Stimulated activated CD4-positive, alpha-beta T cell treated with anti-CD3 and anti-CD28 coated beads, TNF-alpha, amount 100 ng/mL, for 1 hour (primary cell): ENCODE measurements at regions not wholly inside any gene's neighbourhood (a gene's known extent, or its start where the extent isn't known, plus 50 kb on each side); places are given as distances from the start of the nearest gene placed in this dataset.
"Not testable (repeated sequence)": the region's sequence is repeated elsewhere in the genome, so short reads cannot be mapped to it uniquely, and the experiment has no call there.

Experiments
- DNase-seq, 3 donors: peaks; one replicate each; pipeline ENCODE4 v3.0.0-alpha.2; 2020; ENCODE audit warnings: low read depth in 3 of 3, low spot score in 1 of 3

DNA sequence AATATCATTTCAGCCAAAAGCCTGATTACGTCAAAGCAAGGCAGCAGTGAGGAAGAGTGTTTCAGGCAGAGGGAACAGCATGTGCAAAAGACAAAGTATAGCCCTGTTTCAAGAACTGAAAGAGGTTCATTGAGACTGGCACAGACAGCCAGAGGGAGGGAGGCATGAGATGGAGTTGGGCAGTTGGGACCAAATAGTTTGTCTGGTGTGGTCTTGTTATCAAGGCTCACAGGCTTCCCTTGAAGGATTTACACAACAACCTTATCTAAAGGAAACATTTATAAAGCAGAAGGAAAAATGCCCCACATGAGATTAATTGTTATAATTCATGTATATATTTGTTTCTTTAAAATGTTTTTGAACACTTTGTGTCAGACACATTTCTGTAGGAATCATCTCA is 253.3 kb downstream of the DMAC1 start:
- no peak for DNase-seq

DNA sequence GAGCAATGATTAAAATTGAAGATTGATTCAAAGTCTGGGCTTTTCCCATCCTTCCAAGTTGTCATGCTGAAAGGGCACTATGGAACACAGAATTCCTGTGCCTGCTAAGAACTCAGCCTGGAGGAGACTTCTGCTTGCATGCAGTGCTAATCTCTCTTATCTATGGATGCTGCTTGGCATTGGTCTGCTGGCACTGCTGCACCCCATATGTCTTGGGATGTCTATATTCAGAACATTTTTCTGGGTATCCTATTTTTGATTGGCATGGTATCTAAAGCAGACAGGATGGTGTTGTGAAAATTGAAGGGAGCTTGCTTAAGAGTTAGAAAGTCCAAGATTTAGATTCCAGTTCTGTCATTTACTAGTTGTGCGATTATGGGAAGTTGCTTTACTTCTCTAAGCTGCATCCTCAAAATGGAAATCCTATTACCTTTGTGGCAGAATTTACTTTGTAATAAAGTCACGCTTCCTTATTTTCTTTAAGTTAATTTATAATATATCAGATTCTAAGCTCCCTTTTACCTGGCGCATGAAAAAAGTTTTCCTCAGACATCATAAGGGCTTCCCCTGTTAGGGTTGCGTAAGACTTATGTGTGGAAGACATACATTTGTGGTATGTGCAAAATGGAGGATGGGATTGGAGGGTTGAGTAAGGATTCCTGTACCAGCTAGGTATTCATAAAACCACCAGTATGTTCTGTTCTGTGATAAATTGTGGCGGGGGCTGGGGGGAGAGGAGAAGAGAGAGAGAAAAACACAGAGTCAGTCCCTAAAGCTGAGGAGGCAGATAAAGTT is 254.0 kb downstream of the DMAC1 start:
- no peak for DNase-seq

DNA sequence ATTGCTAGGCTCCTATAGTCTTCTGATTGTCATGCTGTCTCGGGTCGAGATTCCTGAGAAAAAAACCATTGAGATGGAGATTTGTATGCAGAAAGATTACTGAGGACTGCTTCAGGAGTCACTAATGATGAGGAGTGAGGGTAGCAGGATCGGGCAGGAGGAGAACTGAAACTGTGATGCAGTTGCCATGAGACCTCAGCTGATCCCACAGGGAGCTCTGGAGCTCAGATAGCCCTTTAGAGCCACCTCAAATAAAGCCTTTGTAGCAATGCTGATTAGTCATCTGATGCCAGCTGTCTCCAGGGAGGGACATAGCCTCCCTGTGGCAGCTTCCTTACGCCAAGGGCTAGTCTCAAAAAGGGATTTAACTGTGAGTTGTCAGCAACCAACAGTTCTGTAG is 256.9 kb downstream of the DMAC1 start:
- DNase-seq = no peak

DNA sequence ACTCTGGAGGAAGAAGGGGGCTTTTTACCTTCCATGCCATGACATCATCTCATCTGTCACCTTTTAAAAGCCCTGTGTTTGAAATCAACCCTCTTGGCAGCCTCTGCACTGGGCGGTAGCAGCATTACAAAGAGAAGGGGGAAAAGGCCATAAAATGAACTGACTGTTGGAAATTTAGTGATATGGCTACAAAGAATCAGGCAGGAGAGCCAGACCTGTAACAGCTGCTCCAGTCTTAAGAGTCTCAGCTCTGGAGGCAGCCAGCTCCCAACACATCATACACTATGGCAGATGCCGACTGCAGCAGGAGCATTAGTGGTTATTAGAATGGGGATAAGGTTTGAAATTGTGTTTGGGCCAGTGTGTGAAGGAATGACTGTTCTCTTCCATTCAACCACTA is 257.5 kb downstream of the DMAC1 start:
- no peak for DNase-seq

DNA sequence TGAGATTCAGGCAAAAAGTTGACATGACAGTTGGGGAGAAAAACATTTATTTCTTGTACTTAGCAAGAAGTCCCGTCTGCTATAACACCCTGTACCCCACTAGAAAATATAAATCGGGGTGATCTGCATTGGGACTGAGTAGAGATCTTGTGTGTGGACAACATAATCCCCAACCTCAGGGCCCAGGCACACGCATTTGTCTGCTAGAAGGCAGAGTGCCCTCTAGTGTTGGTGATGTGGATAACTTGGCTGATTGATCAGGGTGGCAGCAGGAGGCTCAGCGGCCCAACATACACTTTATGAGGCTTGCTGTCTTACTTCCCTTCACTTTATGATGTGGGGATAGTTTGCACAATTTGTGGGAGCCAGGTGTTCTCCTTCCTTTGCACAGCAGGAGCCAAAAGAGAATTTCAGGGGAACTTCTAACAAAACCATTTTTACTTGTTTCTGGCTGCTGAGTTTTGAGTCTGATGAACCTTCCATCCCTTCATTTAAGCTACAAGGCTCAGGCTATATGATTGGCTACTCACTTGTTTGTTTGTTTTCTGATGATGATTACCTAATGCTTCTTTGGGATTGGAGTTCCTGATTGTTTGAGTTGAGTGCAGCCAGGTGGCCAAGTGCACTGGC is 263.2 kb downstream of the DMAC1 start:
- DNase-seq = no peak

DNA sequence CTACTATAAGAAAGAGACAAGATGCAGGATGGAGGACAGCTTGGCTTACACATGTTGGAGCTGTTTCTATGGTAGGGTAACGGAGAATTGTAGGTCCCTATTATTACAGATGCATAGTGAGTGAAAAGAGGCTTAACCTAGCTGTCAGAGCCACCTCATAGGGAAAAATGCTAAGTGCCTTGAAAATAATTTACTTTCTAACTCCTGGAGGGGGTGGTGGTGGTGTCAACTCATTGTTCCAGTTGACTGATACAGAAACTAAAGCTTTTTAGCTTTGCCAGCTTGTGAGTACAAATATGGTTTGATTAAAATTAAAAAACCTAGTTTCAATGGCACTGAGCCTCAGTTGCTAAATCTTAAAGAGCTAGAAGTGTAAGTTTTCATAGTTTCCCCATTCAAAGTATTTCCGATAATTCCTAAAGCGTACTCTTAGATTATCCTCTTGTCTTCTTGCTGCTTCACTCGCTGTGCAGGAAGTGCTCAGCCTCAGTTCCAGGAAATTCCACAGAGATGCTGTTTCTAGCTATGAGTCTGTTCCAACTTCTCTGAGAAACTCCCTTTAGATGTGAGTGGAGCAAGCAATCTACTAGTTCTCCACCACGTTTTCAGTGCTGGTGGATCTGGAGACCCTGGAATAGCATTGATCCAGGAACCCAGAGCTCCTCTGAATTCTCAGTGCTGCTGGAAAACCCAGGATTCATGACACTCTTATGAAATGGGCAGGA is 265.2 kb downstream of the DMAC1 start:
- no peak for DNase-seq

DNA sequence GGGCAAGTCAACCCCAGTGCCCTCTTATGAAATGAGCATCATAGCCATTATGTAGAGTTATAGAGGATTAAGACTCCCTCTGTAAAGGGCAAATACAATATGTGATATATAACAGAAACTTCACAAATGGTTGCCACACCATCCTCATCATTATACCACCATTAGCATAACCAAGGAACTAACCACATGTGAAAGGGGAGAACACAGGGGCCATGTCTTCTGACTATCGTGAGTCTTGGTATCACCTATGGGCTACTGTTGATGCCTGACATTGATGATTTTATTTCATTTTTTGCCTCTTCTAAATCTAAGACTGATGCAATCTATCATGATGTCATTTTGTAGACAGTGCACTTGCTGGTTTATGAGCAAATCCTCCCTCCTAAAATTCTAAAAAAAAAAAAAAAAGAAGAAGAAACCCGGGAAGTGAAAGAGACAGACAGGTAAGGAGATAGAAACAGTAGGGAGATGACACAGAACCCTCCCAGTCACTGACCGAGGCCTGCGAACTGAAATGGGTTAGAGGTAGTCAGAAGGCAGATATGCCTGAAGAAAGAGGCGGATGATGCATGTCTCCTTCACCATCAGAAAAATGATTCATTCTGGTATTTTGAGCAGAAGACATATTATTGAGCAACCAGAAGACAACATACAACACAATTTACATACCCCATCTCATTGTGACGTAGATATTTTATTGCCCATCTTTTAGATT is 266.0 kb downstream of the DMAC1 start:
- no peak for DNase-seq

DNA sequence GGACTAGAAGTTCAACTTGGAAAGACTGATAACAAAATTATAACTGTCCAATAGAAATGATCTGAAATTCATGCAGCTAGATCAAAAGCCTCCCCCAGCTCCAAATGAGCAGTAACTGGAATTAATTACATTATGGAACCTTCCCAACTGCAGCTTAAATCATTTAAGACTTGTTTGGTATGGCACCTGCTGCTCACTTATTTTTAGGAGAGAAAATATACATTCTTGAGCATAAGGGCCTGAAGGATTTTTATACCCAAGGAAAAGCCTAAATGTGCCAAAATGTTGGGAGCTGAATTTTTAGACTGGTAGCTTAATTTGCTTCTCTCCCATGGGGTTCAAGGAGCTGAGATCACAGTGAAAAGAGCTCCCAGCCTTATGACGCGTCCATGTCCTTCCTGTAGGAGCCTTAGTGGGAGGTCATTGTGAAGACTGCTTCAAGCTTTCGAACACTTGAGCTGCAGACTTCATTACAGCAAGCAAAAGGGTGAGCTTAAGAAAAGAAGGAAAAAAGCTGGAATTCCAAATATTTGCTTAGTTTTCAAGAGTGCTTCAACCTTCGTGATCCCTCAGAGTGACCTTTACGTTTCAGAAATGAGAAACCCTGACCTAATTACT is 276.0 kb downstream of the DMAC1 start:
- no peak for DNase-seq

DNA sequence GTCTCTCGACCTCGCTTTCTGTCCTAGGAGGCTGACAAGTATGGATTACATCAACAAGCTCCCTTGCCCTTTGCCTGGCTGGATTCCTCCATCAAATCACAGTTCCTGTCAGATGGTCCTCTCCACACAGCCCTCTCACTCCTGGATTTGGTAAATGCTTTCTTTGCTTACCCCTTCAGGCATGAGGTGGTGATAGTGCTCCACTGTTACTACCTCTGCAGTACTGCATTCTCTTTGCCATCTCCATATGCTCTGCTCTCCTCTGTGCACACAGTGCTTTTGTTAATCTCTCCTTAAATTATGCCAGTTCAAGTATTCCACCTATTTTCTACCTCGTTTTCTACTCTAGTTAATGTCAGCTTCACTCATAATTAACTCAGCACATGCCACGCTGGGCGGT is 279.2 kb downstream of the DMAC1 start:
- DNase-seq = no peak

DNA sequence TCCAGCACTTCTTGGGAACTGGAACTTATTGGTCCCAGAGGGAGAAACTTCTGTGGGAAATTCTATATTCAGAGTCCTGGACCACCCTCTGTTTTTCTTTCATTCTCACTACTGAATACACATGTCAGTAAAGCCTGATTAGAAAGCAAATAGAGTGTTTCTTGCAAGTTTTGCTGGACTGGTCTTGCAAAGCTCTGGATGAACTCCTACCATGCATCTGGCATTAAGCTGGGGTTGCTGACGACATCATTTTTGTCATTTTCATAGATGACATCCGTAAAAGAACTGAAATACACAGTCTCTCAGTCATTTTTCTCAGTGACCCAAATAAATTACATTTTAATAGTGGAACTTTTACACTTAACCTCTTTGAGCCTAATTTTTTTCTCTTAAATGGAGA is 283.2 kb downstream of the DMAC1 start:
- no peak for DNase-seq

DNA sequence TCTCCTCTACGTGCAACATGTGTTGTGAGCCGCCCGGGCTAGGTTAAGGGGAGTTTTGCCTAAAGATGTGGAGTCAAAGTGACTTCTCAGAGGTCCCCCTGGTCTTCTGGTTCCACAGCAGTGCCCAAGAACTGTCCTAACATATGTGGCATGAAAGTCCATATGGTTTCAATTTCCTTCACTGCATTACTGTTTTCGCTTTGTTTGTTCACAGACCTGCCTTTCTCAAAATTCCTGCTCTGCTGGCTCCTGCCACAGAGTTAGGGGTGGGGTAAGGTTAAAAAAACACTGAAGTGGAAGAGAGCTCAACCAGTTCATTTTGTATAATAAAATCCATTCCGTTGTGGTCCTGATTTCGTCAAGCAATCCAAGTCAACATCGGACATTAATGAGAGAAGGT is 289.4 kb downstream of the DMAC1 start:
- DNase-seq = no peak

DNA sequence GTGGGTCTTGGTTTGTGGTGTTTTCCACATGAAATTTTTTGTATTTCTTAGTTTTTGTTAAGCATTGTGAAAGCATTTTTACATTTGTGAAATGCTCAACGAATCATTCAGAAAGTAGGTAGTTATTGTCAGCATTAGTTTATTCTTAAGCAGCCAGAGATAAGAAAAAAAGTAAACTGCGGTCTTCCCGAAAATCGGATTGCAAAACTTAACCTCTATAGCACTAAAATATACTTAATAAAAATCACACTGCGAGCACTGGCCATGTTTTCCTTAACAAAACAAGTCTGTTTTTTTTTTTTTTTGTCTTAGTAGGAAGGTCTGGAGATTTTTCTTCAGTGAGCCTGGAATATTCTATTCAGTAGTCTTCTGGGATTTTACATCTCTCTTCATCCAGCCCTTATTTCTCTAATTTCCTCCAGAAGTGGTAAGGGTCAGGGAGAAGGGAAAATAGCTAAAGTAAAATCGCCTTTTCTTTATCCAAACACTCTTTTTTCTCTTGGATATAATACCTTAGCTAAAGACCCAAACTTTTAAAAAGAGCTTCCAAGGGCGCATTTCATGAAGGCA is 289.9 kb downstream of the DMAC1 start:
- no peak for DNase-seq

DNA sequence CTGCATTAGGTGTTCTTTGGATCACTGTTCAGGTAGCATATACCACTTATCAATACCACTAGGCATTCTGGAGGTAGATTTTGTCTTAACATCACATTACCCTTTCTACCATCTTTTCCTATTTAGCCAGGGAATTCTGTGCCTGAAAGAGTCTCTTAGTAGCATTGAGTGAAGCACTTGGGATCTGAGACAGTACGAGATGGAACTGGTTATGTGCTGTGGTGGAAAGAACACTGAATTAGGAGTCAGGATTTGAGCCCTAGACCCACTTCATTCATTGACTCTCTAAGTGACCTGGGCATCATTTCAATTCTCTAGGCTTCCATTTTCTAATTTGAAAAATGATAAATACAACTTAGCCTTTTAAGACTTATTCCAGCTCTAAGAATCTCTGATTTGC is 291.1 kb downstream of the DMAC1 start:
- no peak for DNase-seq

DNA sequence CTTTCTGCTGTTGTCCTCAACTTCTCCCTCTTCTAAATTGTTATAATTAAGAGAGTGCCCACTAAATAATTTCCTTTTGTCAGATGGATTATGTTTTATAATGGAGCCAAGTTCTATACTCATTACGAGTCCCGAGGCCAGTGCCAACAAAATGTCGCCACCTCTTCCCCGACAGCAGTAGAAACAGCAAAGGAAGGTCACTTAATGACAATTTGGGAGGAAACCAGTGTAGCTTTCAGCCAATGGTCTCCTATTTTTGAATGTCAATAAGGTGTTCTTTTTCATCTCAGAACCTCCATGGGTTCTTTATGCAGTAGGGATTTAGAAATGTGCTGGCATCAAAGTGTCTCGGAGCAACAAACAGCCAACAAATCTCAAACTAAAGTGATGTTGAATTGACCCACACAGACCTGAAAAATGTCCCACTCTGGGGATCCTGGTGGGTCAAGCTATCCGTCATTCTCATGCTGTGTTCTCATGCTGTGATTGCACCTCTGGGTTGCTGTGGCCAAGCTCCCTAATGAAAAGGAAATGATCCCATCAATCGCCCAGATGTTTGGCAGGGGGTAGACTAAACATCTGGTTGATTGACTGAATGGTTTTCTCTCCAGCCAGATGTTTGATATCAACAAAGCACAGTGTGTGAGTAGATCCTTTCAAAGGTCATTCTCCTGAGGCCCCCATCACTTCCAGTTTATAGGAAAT is 291.9 kb downstream of the DMAC1 start:
- DNase-seq = no peak

DNA sequence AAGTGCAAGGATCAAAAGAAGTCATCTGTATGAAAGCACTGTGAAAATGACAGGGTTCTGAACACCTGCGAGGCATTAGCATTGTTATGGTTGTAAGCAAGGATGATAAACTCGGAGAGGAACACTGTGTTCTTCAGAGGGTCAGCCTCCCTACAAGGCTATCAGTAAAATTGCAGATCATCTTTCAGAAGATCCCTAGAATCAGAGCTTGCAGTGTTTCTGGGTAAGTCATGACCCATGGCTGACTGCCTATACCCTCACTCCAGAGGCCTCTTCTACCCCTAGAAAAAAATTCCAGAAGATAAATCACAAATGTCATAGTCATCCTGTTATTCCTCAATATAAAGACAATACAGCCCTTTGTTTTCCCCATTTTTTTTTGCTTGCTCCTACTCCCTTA is 292.6 kb downstream of the DMAC1 start:
- DNase-seq = no peak

DNA sequence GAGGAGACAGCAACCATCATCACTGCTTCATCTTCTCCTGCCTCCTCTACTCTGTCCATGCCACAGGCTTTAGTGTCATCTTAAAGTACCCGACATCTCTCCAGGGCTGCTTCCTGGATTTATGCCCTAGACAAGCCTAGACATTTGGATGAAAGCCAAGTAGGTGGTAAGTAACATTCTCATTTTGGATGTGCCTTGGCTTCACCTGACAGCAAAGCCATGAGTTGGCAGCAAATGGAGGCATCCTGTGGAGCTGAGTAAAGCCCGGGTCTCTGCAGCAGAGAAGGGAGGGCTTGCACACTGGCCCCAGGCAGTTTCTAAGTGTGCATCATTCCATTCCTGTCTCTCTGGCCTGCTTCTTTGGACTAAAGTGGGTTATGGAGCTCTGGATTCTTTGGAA is 299.1 kb downstream of the DMAC1 start:
- no peak for DNase-seq

DNA sequence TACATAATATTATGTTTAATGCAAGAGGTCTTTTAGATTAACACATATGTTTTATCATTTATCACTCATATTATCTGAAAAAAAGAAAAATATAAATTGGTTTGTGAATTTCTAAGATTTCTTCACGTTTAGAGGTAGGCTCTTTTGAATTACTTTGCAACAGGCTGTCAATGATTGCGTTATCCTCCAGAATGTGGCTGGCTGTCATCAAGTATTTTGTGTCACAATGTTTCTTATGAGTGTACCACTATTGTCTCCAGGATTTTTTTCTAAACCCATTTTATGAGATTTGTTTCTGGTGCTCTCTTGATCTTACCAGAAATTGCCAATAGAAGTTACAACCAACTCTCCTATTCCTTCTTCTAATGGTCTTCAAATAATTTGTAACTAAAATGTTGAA is 307.9 kb downstream of the DMAC1 start:
- DNase-seq = no peak

DNA sequence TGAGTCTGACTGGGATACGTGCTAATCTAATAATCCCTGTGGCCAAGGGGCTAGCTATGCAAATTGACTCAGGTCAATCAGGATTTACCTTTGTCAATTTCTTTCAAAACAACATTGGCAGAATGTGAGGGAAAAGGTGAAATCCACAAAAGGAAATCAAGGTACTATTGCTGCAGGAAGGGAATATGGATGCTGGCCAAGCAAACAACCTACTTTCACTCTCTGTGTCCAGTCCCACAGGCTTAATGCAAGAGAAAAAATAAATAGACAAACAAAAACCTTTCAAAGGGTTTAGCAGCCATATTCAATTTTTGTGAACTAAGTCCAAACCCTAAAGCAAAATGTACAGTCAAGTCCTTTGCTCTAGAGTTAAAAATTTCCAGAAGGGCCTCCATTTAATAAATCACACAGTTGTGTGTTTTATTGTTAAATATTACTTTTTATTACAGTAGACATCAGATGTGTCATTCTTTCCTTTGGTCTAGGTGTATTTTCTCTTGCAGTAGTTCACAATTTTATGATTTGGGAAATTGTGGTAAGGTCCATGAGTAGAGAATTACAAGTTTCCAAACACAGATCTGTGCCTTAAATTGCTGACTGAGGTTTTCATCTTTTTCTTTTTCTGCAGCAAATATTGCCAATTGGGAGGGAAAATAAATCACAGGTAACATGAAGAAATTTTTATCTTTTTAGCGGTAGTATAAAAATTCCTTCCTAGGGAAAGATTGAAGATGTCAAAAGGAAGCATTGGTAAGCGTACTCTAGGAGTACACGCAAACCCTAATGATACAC is 309.1 kb downstream of the DMAC1 start:
- no peak for DNase-seq

DNA sequence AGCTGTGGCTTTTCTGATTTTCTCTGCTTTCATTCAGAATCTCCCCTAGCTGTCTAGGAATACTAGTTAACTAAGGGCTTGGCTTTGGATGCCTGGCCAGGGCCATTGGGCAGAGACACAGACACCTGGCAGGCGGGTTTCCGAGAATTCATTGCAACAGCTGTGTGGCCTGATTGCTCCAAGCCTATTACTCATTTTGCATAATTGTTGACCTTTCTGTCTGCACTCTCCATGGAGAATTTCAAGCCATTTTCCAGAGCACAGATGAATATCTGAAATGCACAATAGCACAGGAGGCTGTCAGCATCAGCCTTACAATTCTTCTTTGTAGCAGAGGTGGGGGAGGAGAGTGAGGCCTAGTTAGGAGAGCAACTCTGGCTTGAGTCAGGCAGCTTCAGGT is 310.5 kb downstream of the DMAC1 start:
- DNase-seq = no peak

DNA sequence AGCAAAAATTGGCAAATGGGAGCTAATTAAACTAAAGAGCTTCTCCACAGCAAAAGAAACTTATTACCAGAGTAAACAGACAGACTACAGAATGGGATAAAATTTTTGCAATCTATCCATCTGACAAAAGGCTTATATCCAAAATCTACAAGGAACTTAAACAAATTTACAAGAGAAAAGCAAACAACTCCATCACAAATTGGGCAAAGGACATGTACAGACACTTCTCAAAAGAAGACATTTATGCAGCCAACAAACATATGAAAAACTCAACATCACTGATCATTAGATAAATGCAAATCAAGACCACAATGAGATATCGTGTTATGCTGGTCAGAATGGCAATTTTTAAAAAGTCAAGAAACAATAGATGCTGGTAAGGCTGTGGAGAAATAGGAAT is 315.6 kb downstream of the DMAC1 start:
- DNase-seq = not testable (repeated sequence)
